DOHH2 (cell line): ENCODE measurements at regions not wholly inside any gene's neighbourhood (a gene's known extent, or its start where the extent isn't known, plus 50 kb on each side); places are given as distances from the start of the nearest gene placed in this dataset.

Source experiments
- CTCF ChIP-seq: fragments of 200-600 bp; sonication (generic); IDR thresholded peaks from one replicate; pipeline ENCODE4 v1.5.1; 2014; ENCODE audit warnings: antibody characterized with exemption, mild to moderate bottlenecking, low read depth, low read length; ENCODE audit not compliant: poor library complexity, severe bottlenecking
- EZH2phosphoT487 ChIP-seq: fragments of 200-600 bp; sonication (generic); IDR thresholded peaks from 2 replicates; pipeline ENCODE4 v1.6.1; 2017; ENCODE audit warnings: borderline replicate concordance, mild to moderate bottlenecking, antibody characterized with exemption, low read length, moderate library complexity, mixed read lengths

GRCh38 chr3:35932995-35933394 lies 293.7 kb downstream of the ARPP21 start:
- TF ChIP-seq CTCF (no peak), EZH2phosphoT487 (no peak)
